ENCODE measurements at regions not wholly inside any gene's neighbourhood (a gene's known extent, or its start where the extent isn't known, plus 50 kb on each side); places are given as distances from the start of the nearest gene placed in this dataset.

DNA sequence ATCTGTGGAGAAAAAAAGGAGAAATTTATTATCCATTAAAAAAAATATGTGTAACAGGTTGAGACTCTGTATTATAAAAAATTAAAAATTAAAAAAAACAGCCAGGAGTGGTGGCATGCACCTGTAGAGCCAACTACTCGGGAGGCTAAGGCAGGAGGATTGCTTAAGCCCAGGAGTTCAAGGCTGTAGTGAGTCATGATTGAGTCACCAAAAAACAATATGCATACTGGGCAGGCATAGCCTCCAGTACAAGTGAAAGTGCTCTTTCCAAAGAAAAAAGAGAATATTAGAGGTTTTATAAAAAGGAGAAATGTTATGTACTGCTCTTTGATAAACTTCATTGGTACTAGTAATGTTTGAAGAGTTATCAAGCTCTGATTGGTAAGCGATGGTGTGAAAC lies 647.1 kb upstream of the ZWINT start:
- intact Hi-C loops (cut with micrococcal nuclease), result no loop called here
- Mint-ChIP-seq H3K27me3 (no peaks in the 10 kb centered on the region), H3K9me3 (peaks cover 0 to 20% (median 2%) of the 10 kb centered on the region in 11 donors), H3K27ac (no peak overlapping the region), H3K4me1 (no peaks in the 10 kb centered on the region), H3K4me3 (no peak overlapping the region), H3K36me3 (no peaks in the 10 kb centered on the region)
- DNase-seq (no peak), ATAC-seq (no peak)
- POLR2A ChIA-PET, result no interaction called here
- H3K36me3 ChIP-seq (ENCODE audit: control insufficient read depth in 2 of 3, insufficient read depth in 3 of 3, low read length in 3 of 3), result no peaks in the 10 kb centered on the region
- no peaks in the 10 kb centered on the region for H3K27me3 ChIP-seq (ENCODE audit: control insufficient read depth in 2 of 2, insufficient read depth in 2 of 2, low read length in 2 of 2)
- H3K4me1 ChIP-seq (ENCODE audit: control insufficient read depth in 2 of 2, insufficient read depth in 2 of 2, low read length in 2 of 2), result no peaks in the 10 kb centered on the region
- CTCF ChIA-PET, result no interaction called here
- no peak overlapping the region for H3K4me3 ChIP-seq (ENCODE audit: low read length)
- H3K27ac ChIP-seq (ENCODE audit: low read depth, low read length), result no peak overlapping the region
- no peaks in the 10 kb centered on the region for H3K9me3 ChIP-seq (ENCODE audit: control insufficient read depth in 2 of 3, low read length in 3 of 3)

- Mint-ChIP-seq H3K4me3 (no peak overlapping the region), H3K9me3 (peaks cover 0 to 27% (median 6%) of the 10 kb centered on the region in 11 donors), H3K27ac (no peak overlapping the region), H3K4me1 (no peaks in the 10 kb centered on the region), H3K27me3 (no peaks in the 10 kb centered on the region), H3K36me3 (no peaks in the 10 kb centered on the region)
- H3K27me3 ChIP-seq (ENCODE audit: control insufficient read depth in 2 of 2, insufficient read depth in 2 of 2, low read length in 2 of 2), result no peaks in the 10 kb centered on the region
- POLR2A ChIA-PET, result no interaction called here
- H3K27ac ChIP-seq (ENCODE audit: low read depth, low read length), result no peak overlapping the region
- H3K4me3 ChIP-seq (ENCODE audit: low read length), result no peak overlapping the region
- CTCF ChIA-PET, result no interaction called here
- no peaks in the 10 kb centered on the region for H3K4me1 ChIP-seq (ENCODE audit: control insufficient read depth in 2 of 2, insufficient read depth in 2 of 2, low read length in 2 of 2)
- DNase-seq (no peak), ATAC-seq (no peak)
- H3K36me3 ChIP-seq (ENCODE audit: control insufficient read depth in 2 of 3, insufficient read depth in 3 of 3, low read length in 3 of 3), result no peaks in the 10 kb centered on the region
- intact Hi-C loops (cut with micrococcal nuclease), result no loop called here
- H3K9me3 ChIP-seq (ENCODE audit: control insufficient read depth in 2 of 3, low read length in 3 of 3), result no peaks in the 10 kb centered on the region
Measured at GRCh38 chr10:56991591-56992069, 630.6 kb upstream of the ZWINT start.

GRCh38 chr10:56975513-56975912 lies 614.5 kb upstream of the ZWINT start:
- H3K9me3 ChIP-seq (ENCODE audit: control insufficient read depth in 2 of 3, low read length in 3 of 3), result no peaks in the 10 kb centered on the region
- no peaks in the 10 kb centered on the region for H3K36me3 Mint-ChIP-seq
- DNase-seq, result no peak
- H3K9me3 Mint-ChIP-seq, result peaks cover 3 to 18% (median 7%) of the 10 kb centered on the region in 11 donors
- H3K36me3 ChIP-seq (ENCODE audit: control insufficient read depth in 2 of 3, insufficient read depth in 3 of 3, low read length in 3 of 3), result no peaks in the 10 kb centered on the region
- intact Hi-C loops (cut with micrococcal nuclease), result no loop called here
- no peak overlapping the region for H3K27ac ChIP-seq (ENCODE audit: low read depth, low read length)
- no peak overlapping the region for H3K4me3 ChIP-seq (ENCODE audit: low read length)
- no peak overlapping the region for H3K4me3 Mint-ChIP-seq
- ChIA-PET POLR2A (no interaction called here), CTCF (no interaction called here)
- ATAC-seq, result no peak
- H3K27me3 ChIP-seq (ENCODE audit: control insufficient read depth in 2 of 2, insufficient read depth in 2 of 2, low read length in 2 of 2), result no peaks in the 10 kb centered on the region
- no peaks in the 10 kb centered on the region for H3K4me1 Mint-ChIP-seq
- no peak overlapping the region for H3K27ac Mint-ChIP-seq
- H3K27me3 Mint-ChIP-seq, result no peaks in the 10 kb centered on the region
- H3K4me1 ChIP-seq (ENCODE audit: control insufficient read depth in 2 of 2, insufficient read depth in 2 of 2, low read length in 2 of 2), result no peaks in the 10 kb centered on the region

DNA sequence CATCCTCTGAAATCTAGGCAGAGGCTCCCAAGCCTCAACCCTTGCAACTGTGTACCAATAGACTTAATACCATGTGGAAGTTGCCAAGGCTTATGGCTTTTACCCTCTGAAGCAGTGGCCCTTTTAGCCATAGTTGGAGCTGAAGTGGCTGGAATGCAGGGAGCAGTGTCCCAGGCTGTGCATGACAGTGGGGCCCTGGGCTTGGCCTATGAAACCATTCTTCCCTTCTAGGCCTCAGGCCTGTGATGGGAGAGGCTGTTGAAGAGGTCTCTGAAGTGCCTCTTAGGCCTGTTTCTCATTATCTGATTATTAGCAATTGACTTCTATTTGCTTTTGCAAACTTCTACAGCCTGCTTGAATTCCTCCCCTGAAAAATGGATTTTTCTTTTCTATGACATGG lies 612.7 kb upstream of the ZWINT start:
- Mint-ChIP-seq H3K4me1 (no peaks in the 10 kb centered on the region), H3K9me3 (peaks cover 3 to 23% (median 8%) of the 10 kb centered on the region in 11 donors), H3K27me3 (no peaks in the 10 kb centered on the region), H3K4me3 (no peak overlapping the region), H3K27ac (no peak overlapping the region), H3K36me3 (no peaks in the 10 kb centered on the region)
- intact Hi-C loops (cut with micrococcal nuclease), result no loop called here
- no peak overlapping the region for H3K27ac ChIP-seq (ENCODE audit: low read depth, low read length)
- no peak for ATAC-seq
- no peaks in the 10 kb centered on the region for H3K9me3 ChIP-seq (ENCODE audit: control insufficient read depth in 2 of 3, low read length in 3 of 3)
- DNase-seq, result no peak
- H3K27me3 ChIP-seq (ENCODE audit: control insufficient read depth in 2 of 2, insufficient read depth in 2 of 2, low read length in 2 of 2), result no peaks in the 10 kb centered on the region
- POLR2A ChIA-PET, result no interaction called here
- CTCF ChIA-PET, result no interaction called here
- no peaks in the 10 kb centered on the region for H3K4me1 ChIP-seq (ENCODE audit: control insufficient read depth in 2 of 2, insufficient read depth in 2 of 2, low read length in 2 of 2)
- no peak overlapping the region for H3K4me3 ChIP-seq (ENCODE audit: low read length)
- no peaks in the 10 kb centered on the region for H3K36me3 ChIP-seq (ENCODE audit: control insufficient read depth in 2 of 3, insufficient read depth in 3 of 3, low read length in 3 of 3)

DNA sequence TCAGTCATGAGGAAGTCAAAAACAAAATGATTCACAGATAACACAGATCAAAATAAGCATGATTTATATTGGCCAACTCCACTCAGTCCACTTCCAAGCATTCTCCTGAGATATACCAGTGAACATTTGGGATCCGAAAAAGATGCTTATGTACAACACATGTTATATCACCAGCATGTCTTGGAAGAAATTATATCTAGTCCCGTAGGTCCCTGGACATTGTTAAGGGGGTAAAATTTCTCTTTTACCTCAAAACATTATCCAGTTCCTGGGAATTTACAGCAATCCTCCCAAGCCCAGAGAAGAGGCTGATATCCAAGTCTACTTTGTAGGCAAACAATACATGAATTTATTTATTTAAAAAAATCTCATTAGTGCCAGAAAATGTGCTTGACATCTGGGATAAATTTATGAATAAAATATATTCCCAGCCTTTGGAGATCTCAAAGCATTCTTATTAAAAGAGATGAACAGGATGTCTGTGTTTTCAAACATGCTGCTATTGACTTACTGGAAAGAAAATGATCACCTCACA lies 582.2 kb upstream of the ZWINT start:
- ATAC-seq (no peak), DNase-seq (no peak)
- intact Hi-C loops (cut with micrococcal nuclease), result no loop called here

GRCh38 chr10:56934515-56934914 lies 573.5 kb upstream of the ZWINT start:
- intact Hi-C loops (cut with micrococcal nuclease), result no loop called here
- ChIA-PET CTCF (no interaction called here), POLR2A (no interaction called here)
- H3K36me3 Mint-ChIP-seq, result no peaks in the 10 kb centered on the region
- no peak overlapping the region for H3K4me3 Mint-ChIP-seq
- no peak overlapping the region for H3K4me3 ChIP-seq (ENCODE audit: low read length)
- H3K27ac ChIP-seq (ENCODE audit: low read depth, low read length), result no peak overlapping the region
- H3K36me3 ChIP-seq (ENCODE audit: control insufficient read depth in 2 of 3, insufficient read depth in 3 of 3, low read length in 3 of 3), result no peaks in the 10 kb centered on the region
- no peak for ATAC-seq
- DNase-seq, result no peak
- H3K27me3 ChIP-seq (ENCODE audit: control insufficient read depth in 2 of 2, insufficient read depth in 2 of 2, low read length in 2 of 2), result no peaks in the 10 kb centered on the region
- no peaks in the 10 kb centered on the region for H3K4me1 ChIP-seq (ENCODE audit: control insufficient read depth in 2 of 2, insufficient read depth in 2 of 2, low read length in 2 of 2)
- H3K27ac Mint-ChIP-seq, result no peak overlapping the region
- H3K9me3 Mint-ChIP-seq, result peaks cover 7 to 29% (median 11%) of the 10 kb centered on the region in 11 donors
- H3K4me1 Mint-ChIP-seq, result no peaks in the 10 kb centered on the region
- H3K9me3 ChIP-seq (ENCODE audit: control insufficient read depth in 2 of 3, low read length in 3 of 3), result peaks cover 0 to 12% (median 0%) of the 10 kb centered on the region in 3 experiments
- H3K27me3 Mint-ChIP-seq, result no peaks in the 10 kb centered on the region

More for the DNA sequence above, 582.2 kb upstream of the ZWINT start:
- Histone ChIP-seq H3K36me3 (ENCODE audit: control insufficient read depth in 2 of 3, insufficient read depth in 3 of 3, low read length in 3 of 3) (no peaks in the 10 kb centered on the region), H3K27ac (ENCODE audit: low read depth, low read length) (no peak overlapping the region), H3K4me3 (ENCODE audit: low read length) (no peak overlapping the region), H3K9me3 (ENCODE audit: control insufficient read depth in 2 of 3, low read length in 3 of 3) (no peaks in the 10 kb centered on the region), H3K4me1 (ENCODE audit: control insufficient read depth in 2 of 2, insufficient read depth in 2 of 2, low read length in 2 of 2) (no peaks in the 10 kb centered on the region), H3K27me3 (ENCODE audit: control insufficient read depth in 2 of 2, insufficient read depth in 2 of 2, low read length in 2 of 2) (no peaks in the 10 kb centered on the region)
- Mint-ChIP-seq H3K27me3 (no peaks in the 10 kb centered on the region), H3K9me3 (peaks cover 0 to 20% (median 8%) of the 10 kb centered on the region in 11 donors), H3K36me3 (no peaks in the 10 kb centered on the region), H3K4me3 (no peak overlapping the region), H3K27ac (no peak overlapping the region), H3K4me1 (no peaks in the 10 kb centered on the region)
- POLR2A ChIA-PET, result no interaction called here
- CTCF ChIA-PET, result no interaction called here

DNA sequence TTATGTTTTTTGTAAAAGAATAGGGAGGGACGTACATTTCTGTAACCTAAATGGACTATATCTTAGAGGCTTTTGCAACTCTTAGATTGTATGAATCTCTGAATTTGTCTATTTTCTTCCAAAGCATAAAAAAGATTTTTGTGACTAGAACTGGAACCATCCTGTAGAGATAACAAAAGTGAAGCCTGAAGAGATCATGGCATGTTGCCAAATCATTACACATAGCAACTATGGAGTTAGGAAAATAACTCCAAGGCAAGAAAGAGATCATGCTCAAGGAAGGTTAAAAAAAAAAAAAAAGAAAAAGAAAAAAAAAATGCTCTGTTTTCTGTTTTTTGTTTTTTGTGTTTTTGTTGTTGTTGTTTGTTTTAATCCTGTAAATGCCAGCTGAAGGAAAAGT lies 567.7 kb upstream of the ZWINT start:
- POLR2A ChIA-PET, result no interaction called here
- CTCF ChIA-PET, result no interaction called here
- H3K27ac Mint-ChIP-seq, result no peak overlapping the region

More for the DNA sequence above, 567.7 kb upstream of the ZWINT start:
- H3K27ac ChIP-seq (ENCODE audit: low read depth, low read length), result no peak overlapping the region
- no peaks in the 10 kb centered on the region for H3K27me3 ChIP-seq (ENCODE audit: control insufficient read depth in 2 of 2, insufficient read depth in 2 of 2, low read length in 2 of 2)
- no peaks in the 10 kb centered on the region for H3K9me3 ChIP-seq (ENCODE audit: control insufficient read depth in 2 of 3, low read length in 3 of 3)
- no peak for DNase-seq
- no peak for ATAC-seq
- peaks cover 0 to 39% (median 13%) of the 10 kb centered on the region in 11 donors for H3K9me3 Mint-ChIP-seq
- no peak overlapping the region for H3K4me3 ChIP-seq (ENCODE audit: low read length)
- no peaks in the 10 kb centered on the region for H3K4me1 Mint-ChIP-seq
- H3K4me3 Mint-ChIP-seq, result no peak overlapping the region
- intact Hi-C loops (cut with micrococcal nuclease), result no loop called here
- no peaks in the 10 kb centered on the region for H3K27me3 Mint-ChIP-seq
- no peaks in the 10 kb centered on the region for H3K36me3 ChIP-seq (ENCODE audit: control insufficient read depth in 2 of 3, insufficient read depth in 3 of 3, low read length in 3 of 3)
- H3K4me1 ChIP-seq (ENCODE audit: control insufficient read depth in 2 of 2, insufficient read depth in 2 of 2, low read length in 2 of 2), result no peaks in the 10 kb centered on the region
- H3K36me3 Mint-ChIP-seq, result no peaks in the 10 kb centered on the region
